Fibroblast of skin of left biceps (primary cell): ENCODE measurements at regions not wholly inside any gene's neighbourhood (a gene's known extent, or its start where the extent isn't known, plus 50 kb on each side); places are given as distances from the start of the nearest gene placed in this dataset.
"Not testable (repeated sequence)": the region's sequence is repeated elsewhere in the genome, so short reads cannot be mapped to it uniquely, and the experiment has no call there.

ENCODE experiments used
- DNase-seq, 2 experiments: peaks; one replicate each; pipeline ENCODE4 v3.0.0-alpha.2; 2013; ENCODE audit warnings: low read depth in 2 of 2

- DNase-seq, result no peak
Observed at GRCh38 chr4:154032914-154033313, 244.0 kb upstream of the SFRP2 start.

DNA sequence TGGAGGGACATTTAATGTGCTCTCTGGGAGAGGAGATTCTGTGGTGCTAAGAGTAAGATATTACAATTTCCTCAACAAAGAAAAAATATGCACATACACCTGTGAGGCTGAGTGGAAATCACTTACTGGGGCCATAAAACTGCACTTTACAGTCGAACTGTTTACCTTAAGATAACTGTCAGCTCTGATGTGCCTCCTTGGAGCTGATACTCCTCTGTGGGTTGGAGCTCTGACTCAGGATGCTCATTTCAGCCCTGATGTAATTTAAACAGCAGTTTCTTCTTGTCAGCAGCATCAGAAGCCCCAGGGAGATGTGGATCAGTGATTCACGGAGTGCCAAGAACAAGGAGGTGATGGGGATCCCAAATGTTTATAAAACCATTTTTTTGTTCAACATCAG is 241.9 kb upstream of the SFRP2 start:
- DNase-seq, result no peak

DNA sequence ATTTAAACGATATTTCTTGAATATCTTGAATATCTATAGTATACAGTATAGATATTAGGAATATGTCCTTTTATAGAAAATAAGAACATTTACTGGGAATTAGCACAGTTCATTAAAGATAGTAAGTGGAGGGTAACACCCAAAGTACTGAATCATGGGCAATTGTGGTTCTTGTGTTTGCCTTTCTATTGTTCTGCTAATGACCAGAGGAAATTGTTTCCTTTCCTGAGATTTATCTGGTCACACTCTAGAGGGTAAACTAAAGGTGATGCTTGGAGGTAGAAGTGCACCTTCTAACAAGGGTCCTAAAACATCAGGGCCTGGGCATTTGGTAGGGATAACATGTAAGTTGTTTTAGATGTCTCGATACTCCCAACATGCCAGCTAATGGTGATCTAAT is 241.3 kb upstream of the SFRP2 start:
- no peak for DNase-seq

- DNase-seq, result no peak
Observed at GRCh38 chr4:154029171-154029570, 240.3 kb upstream of the SFRP2 start.

- DNase-seq, result no peak
Observed at GRCh38 chr4:154025110-154025509, 236.2 kb upstream of the SFRP2 start.

DNA sequence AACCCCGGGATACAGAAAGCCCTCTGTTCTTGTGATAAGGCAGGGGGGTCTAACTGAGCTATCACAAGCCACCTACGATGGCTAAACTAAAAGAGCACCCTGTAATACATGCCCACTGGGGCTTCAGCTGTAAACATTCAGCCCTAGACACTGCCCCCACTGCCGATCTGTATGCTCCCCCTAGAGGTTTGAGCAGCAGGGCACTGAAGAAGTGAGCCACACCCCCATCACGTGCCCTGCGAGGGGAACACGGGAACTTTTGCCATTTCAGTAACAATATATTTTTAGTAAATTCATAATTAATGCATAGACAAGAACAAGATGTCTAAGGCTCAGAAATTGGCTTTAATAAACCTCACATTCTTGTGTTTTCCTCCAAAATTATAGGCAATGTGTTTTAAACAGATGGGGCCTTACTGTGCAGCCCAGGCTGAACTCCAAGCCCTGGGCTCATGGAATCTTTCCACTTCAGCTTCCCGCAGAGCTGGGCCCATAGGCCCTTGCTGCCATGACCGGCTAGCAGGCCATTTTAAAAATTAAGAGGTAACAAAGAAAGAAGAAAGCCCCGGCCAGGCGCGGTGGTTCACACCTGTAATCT is 235.3 kb upstream of the SFRP2 start:
- DNase-seq, result no peak

- not testable (repeated sequence) for DNase-seq
Observed at GRCh38 chr4:154023671-154024070, 234.8 kb upstream of the SFRP2 start.

- no peak for DNase-seq
Observed at GRCh38 chr4:154019811-154020210, 230.9 kb upstream of the SFRP2 start.

GRCh38 chr4:154018659-154019058 is 229.8 kb upstream of the SFRP2 start:
- no peak for DNase-seq

DNA sequence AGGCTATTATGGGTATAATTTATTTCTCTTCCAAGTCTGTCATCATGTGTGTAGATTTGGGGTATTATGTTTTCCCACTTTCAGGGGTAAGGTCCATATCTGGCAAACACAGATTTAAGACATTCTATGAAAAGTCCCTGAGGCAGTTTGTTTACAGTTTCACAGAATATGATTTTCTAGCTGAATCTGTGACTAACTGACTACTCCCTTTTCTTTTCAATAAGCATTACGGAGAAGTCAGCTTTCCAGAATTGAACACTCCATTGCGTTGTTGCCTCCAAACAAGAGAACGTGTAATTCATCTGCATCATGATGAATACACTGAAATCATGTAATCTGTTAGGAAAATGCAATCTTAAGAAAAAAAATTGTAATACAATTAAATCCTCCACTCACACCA is 226.7 kb upstream of the SFRP2 start:
- no peak for DNase-seq

GRCh38 chr4:154014407-154015321 is 225.8 kb upstream of the SFRP2 start:
- no peak for DNase-seq

DNA sequence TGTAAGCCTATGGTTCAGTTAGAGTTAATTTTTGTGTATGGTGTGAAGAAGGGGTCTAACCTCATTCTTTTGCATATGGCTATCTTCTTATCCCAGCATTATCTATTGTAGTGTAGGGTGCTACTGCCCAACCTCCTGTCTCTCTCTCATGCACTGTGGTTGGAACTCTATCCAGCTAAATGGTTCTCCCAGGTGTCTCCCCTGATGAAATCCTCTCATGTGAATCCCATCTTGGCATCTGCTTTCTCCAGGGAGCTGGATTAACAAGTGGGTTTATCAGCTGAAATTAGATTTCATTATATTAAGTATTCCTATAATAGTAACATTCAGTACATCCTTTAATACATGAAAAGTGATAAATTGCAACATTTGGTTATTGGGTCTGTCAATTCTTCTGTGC is 224.7 kb upstream of the SFRP2 start:
- no peak for DNase-seq

GRCh38 chr4:154010371-154010770 is 221.5 kb upstream of the SFRP2 start:
- DNase-seq, result no peak

GRCh38 chr4:154009788-154010187 is 220.9 kb upstream of the SFRP2 start:
- no peak for DNase-seq

DNA sequence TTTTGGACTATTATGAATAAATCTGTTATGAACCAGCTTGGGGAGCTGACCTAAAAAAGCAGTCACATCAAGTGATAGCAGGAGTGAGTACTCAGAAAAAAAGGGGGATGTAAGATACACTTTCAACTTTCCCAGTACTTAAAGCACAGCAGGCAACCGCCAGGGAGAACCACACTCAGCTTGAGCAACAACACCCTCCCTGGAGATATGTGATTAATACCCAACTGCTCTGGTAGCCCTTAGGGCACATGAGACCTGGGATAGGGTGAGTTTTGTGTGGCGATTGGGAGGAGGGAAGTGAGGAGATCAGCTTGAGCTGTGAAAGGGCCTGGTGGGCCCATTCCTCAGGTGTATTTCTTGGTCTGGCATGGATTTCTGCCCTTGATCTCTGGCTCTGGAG is 220.3 kb upstream of the SFRP2 start:
- no peak for DNase-seq

DNA sequence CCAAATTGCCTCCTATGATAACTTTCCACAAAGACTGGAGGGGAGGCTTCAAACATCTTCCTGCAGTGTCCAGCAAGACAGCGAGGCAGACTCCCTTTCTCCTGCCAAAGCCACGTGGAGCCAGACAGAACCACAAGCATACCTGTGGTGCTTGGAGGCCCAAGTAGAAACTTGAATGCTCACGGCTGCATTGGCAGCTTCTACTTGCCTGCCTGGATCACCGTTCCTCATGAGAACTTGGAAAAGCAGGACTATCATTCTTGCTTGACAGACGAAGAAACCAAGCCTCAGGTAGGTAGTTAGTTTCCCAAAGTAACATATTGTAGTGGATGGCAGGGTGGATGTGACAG is 216.3 kb upstream of the SFRP2 start:
- DNase-seq, result no peak

- DNase-seq, result peak; percentile 64 to 70
Observed at GRCh38 chr4:154004507-154005170, 215.8 kb upstream of the SFRP2 start.

- no peak for DNase-seq
Observed at GRCh38 chr4:154004016-154004415, 215.1 kb upstream of the SFRP2 start.

- DNase-seq, result no peak
Observed at GRCh38 chr4:154003378-154003777, 214.5 kb upstream of the SFRP2 start.

DNA sequence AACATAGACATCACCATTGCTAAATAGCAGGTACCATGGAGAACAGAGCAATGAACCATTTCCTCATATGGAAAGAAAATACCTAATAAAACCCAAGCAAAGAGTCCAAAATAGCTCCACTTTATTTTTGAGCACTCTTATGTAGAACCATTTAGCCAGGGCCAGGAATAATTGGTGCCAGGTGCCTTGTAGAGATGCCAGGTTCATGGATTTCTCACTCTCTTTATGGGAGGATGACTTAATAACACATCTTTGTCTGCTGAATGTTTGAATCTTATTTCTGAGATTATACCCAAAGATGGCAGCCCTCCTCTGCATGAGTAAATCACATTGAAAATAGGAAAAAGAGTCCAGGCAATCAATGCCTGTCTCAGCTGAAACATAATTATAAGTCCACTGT is 212.3 kb upstream of the SFRP2 start:
- no peak for DNase-seq

DNA sequence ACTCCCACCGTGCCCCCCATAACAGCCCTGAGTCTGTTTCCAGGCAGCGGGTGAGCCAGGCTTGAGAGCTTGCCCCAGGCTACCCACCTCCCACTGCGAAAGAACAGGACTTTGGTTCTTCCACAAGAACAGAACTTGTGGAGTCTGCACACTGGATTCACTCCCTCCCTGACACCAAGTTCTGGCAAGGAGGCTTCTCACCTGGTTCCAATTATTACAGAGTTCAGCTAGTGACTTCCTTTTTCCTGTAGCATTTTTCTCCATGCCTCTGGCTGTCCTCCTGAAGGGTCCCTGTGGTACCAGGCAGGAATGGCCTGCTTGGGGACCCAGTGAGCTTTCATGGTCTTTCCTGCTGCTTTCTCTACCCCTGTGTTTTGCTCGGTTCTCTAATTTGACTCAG is 208.6 kb upstream of the SFRP2 start:
- DNase-seq, result no peak

DNA sequence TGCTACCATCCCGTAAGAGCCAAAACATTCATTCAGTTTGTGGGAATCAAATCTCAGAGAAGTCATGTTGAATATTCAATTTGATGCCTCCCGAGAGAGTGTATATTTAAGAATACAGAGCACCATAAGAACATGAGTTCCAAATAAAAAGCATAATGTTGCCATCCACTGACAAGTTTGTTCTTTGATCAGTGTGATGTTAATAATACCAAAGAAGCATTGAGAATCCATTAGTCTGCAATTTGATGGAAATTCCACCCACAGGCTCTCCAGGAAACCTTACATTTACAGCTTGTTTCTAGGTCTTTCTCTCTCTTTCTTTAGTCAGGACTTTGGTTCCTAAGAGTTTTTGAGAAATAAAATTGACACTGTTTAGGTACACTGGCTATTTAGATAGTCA is 200.6 kb upstream of the SFRP2 start:
- DNase-seq, result no peak
